ENCODE measurements at regions not wholly inside any gene's neighbourhood (a gene's known extent, or its start where the extent isn't known, plus 50 kb on each side); places are given as distances from the start of the nearest gene placed in this dataset.

DNA sequence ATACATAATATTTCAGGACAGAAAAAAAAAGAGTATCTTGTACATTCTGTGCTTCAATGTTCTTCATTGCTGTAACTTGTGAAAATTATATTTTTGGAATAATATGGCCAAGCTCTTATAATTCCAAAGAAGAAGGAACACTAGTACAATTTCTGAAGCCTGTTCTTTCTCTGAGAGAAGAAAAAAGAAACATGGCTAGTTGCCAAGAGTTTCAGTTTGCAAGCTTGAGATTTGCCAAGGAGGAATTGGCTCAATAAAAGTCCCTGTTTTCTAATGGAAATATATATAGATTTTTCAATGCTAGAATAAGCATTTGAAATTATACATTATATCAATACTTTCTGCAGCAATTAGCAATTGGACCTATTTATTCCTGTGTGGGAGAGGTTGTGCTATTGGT lies 285.2 kb upstream of the NEGR1 start:
- intact Hi-C loops (cut with micrococcal nuclease), result no loop called here
- no peaks in the 10 kb centered on the region for H3K36me3 Mint-ChIP-seq (ENCODE audit: low read depth)
- CTCF ChIA-PET, result no interaction called here
- ATAC-seq (no peak), DNase-seq (no peak)
- H3K4me1 Mint-ChIP-seq (ENCODE audit: low read depth), result no peaks in the 10 kb centered on the region
- no peak overlapping the region for H3K4me3 Mint-ChIP-seq
- TF ChIP-seq, protein P1, sequence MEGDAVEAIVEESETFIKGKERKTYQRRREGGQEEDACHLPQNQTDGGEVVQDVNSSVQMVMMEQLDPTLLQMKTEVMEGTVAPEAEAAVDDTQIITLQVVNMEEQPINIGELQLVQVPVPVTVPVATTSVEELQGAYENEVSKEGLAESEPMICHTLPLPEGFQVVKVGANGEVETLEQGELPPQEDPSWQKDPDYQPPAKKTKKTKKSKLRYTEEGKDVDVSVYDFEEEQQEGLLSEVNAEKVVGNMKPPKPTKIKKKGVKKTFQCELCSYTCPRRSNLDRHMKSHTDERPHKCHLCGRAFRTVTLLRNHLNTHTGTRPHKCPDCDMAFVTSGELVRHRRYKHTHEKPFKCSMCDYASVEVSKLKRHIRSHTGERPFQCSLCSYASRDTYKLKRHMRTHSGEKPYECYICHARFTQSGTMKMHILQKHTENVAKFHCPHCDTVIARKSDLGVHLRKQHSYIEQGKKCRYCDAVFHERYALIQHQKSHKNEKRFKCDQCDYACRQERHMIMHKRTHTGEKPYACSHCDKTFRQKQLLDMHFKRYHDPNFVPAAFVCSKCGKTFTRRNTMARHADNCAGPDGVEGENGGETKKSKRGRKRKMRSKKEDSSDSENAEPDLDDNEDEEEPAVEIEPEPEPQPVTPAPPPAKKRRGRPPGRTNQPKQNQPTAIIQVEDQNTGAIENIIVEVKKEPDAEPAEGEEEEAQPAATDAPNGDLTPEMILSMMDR (IDR thresholded peaks at IDR 0.05), result no peak
- no peak overlapping the region for H3K27ac Mint-ChIP-seq
- POLR2A ChIA-PET, result no interaction called here
- H3K27me3 Mint-ChIP-seq, result no peaks in the 10 kb centered on the region
- H3K9me3 Mint-ChIP-seq, result no peaks in the 10 kb centered on the region

DNA sequence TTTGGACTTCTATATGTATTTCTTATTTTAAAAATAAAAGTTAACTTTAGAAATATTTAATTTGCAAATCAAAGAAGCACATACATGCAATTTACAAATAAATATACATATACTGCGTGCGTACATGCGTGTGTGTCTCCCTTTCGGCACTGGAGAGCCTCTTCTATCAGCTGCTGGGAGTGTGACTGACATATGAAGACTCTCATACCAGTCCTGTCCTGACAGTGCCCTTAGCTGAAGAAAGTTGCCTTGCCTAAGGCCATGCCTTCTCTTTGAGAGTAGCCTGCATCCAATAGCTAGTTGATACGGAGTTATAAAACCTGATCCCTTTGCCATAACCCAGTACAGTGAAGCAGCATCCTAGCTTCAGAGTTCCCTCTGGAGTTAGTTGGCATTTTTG lies 282.4 kb upstream of the NEGR1 start:
- DNase-seq, result no peak
- Mint-ChIP-seq H3K9me3 (no peaks in the 10 kb centered on the region), H3K27me3 (no peaks in the 10 kb centered on the region), H3K27ac (no peak overlapping the region), H3K4me1 (ENCODE audit: low read depth) (no peaks in the 10 kb centered on the region), H3K36me3 (ENCODE audit: low read depth) (no peaks in the 10 kb centered on the region), H3K4me3 (no peak overlapping the region)
- CTCF ChIA-PET, result no interaction called here
- no peak for ATAC-seq
- POLR2A ChIA-PET, result no interaction called here
- intact Hi-C loops (cut with micrococcal nuclease), result no loop called here
- TF ChIP-seq, protein P1 (IDR thresholded peaks at IDR 0.05), result no peak

DNA sequence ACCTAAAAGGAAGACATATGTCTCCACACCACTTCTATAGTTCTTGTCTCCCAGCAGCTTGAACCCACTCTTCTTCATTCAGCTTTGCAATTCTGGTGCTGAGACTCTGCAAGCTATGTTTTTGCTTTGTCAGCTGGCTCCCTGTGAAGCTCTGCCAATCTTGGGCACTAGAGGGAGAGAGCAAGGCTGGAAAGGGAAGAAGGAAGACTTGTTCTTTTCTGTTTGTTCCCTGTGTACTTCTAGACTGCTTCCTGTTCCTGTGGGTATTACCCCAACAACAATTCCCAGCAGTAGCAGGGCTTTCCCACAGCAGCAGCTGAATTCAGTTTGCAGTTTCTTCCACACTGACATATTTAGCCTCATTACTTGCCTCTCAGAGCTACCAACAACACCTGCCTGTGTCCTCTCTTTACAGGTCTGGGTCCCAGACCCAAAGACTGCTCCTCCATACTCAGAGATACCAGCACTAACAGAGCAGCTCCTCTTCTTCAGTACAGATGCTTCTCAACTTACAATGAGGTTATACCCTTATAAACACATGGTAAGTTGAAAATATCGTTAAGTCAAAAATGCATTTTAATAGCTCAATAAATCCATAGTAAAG lies 275.2 kb upstream of the NEGR1 start:
- ATAC-seq (no peak), DNase-seq (no peak)
- CTCF ChIA-PET, result interaction anchor here (0.7 kb wide), 1 partner anchor 12 kb away, joined by 3 read pairs; no protein-coding TSS in a partner anchor
- TF ChIP-seq, protein P1 (IDR thresholded peaks at IDR 0.05), result no peak
- Mint-ChIP-seq H3K36me3 (ENCODE audit: low read depth) (no peaks in the 10 kb centered on the region), H3K4me3 (no peak overlapping the region), H3K27me3 (no peaks in the 10 kb centered on the region), H3K9me3 (no peaks in the 10 kb centered on the region), H3K4me1 (ENCODE audit: low read depth) (no peaks in the 10 kb centered on the region), H3K27ac (no peak overlapping the region)
- POLR2A ChIA-PET, result interaction anchor here (0.6 kb wide), 1 partner anchor 253 kb away, joined by 4 read pairs; no protein-coding TSS in a partner anchor
- intact Hi-C loops (cut with micrococcal nuclease), result no loop called here

DNA sequence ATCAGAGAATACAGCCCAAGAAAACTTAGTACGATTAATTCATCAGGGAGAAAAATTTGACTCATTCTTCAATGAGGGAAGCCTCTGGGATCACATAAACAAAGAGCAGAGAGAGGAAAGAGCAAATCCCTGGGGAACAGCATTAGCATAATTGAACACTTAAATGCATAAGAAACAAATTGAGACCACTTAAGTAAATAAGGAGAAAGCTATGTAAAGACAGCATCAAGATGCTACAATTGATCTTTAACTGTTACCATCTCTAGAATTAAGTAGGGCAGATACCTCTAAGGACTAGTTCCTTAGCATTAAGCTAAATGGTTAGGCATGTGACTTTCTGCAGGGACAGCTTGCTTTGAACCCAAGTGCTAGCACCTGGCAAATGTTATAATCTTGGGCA lies 265.1 kb upstream of the NEGR1 start:
- H3K27me3 Mint-ChIP-seq, result no peaks in the 10 kb centered on the region
- ChIA-PET CTCF (no interaction called here), POLR2A (no interaction called here)
- intact Hi-C loops (cut with micrococcal nuclease), result no loop called here
- TF ChIP-seq, protein P1 (IDR thresholded peaks at IDR 0.05), result no peak
- no peaks in the 10 kb centered on the region for H3K36me3 Mint-ChIP-seq (ENCODE audit: low read depth)
- ATAC-seq (no peak), DNase-seq (no peak)
- no peak overlapping the region for H3K27ac Mint-ChIP-seq
- no peaks in the 10 kb centered on the region for H3K4me1 Mint-ChIP-seq (ENCODE audit: low read depth)
- no peaks in the 10 kb centered on the region for H3K9me3 Mint-ChIP-seq
- no peak overlapping the region for H3K4me3 Mint-ChIP-seq

DNA sequence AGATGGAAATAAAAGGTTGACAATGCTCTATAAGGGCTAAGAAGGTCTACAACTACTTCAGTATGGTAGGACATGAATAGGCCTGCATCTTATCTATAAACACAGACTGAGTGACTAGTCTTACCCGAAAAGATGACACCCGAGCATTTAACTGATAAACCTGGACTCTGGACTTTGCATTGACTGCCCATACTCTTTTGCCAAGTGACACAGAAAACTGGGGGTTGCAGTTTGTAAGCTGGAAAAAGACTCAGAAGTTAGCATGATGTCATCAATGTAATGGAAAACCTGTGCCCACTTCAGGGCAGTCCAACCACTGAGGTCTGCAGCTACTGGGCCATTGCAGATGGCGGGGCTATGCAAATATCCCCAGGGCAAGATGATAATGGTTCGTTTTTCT lies 258.3 kb upstream of the NEGR1 start:
- H3K9me3 Mint-ChIP-seq, result no peaks in the 10 kb centered on the region
- H3K27ac Mint-ChIP-seq, result no peak overlapping the region
- ChIA-PET POLR2A (no interaction called here), CTCF (no interaction called here)
- H3K4me1 Mint-ChIP-seq (ENCODE audit: low read depth), result no peaks in the 10 kb centered on the region
- H3K27me3 Mint-ChIP-seq, result no peaks in the 10 kb centered on the region
- intact Hi-C loops (cut with micrococcal nuclease), result no loop called here
- TF ChIP-seq, protein P1 (IDR thresholded peaks at IDR 0.05), result no peak
- DNase-seq (no peak), ATAC-seq (no peak)
- no peak overlapping the region for H3K4me3 Mint-ChIP-seq
- no peaks in the 10 kb centered on the region for H3K36me3 Mint-ChIP-seq (ENCODE audit: low read depth)

Data from activated CD8-positive, alpha-beta T cell treated with anti-CD3 and anti-CD28 coated beads for 36 hours (primary cell).